ENCODE measurements at regions not wholly inside any gene's neighbourhood (a gene's known extent, or its start where the extent isn't known, plus 50 kb on each side); places are given as distances from the start of the nearest gene placed in this dataset.

DNA sequence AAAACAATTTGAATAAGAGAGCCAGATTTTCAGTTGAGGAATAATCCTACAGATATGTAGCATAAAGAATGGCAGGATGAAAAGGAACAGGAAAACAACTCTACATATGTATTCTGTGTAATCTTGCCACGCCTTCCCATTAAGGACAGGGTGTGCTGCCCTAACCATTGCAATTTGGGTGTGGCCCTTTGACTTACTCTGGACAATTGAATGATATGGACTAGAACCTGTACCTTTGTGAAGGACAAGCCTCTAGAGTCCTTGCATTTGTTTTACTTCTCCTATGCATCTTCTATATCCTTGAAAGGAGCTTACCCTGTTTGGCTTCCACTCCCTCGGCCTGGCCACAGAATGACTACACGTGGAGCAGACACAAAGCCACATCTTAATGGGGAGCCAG is 1261.6 kb upstream of the GBE1 start:
- TF ChIP-seq, protein P1, sequence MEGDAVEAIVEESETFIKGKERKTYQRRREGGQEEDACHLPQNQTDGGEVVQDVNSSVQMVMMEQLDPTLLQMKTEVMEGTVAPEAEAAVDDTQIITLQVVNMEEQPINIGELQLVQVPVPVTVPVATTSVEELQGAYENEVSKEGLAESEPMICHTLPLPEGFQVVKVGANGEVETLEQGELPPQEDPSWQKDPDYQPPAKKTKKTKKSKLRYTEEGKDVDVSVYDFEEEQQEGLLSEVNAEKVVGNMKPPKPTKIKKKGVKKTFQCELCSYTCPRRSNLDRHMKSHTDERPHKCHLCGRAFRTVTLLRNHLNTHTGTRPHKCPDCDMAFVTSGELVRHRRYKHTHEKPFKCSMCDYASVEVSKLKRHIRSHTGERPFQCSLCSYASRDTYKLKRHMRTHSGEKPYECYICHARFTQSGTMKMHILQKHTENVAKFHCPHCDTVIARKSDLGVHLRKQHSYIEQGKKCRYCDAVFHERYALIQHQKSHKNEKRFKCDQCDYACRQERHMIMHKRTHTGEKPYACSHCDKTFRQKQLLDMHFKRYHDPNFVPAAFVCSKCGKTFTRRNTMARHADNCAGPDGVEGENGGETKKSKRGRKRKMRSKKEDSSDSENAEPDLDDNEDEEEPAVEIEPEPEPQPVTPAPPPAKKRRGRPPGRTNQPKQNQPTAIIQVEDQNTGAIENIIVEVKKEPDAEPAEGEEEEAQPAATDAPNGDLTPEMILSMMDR (conservative IDR thresholded peaks at IDR 0.05; ENCODE audit: low read depth, low read length): no peak
- TF ChIP-seq EZH2 (IDR thresholded peaks at IDR 0.05; ENCODE audit: low read length, unreplicated experiment) (no peak), EZH2phosphoT487 (IDR thresholded peaks at IDR 0.05; ENCODE audit: borderline replicate concordance, low read length) (no peak)

Measured in PC-3 (cell line).